Stimulated activated naive CD8-positive, alpha-beta T cell treated with anti-CD3 and anti-CD28 coated beads, Interleukin-15, Interleukin-2, amounts not matched to agents 100 ng/mL and 50 ng/mL, for 24 hours (primary cell): ENCODE measurements at regions not wholly inside any gene's neighbourhood (a gene's known extent, or its start where the extent isn't known, plus 50 kb on each side); places are given as distances from the start of the nearest gene placed in this dataset.

Experiments
- H3K27ac Mint-ChIP-seq: one replicate; pipeline ENCODE4 v1.8.0; 2021; ENCODE audit warnings: mild to moderate bottlenecking, mixed read lengths
- H3K27me3 Mint-ChIP-seq: one replicate; pipeline ENCODE4 v1.8.0; 2021; ENCODE audit warnings: mixed read lengths
- H3K36me3 Mint-ChIP-seq: one replicate; pipeline ENCODE4 v1.8.0; 2021; ENCODE audit warnings: low read depth, mixed read lengths
- H3K4me1 Mint-ChIP-seq: one replicate; pipeline ENCODE4 v1.8.0; 2021; ENCODE audit warnings: low read depth, mixed read lengths
- H3K4me3 Mint-ChIP-seq: one replicate; pipeline ENCODE4 v1.8.0; 2021; ENCODE audit warnings: mild to moderate bottlenecking, mixed read lengths
- H3K9me3 Mint-ChIP-seq: one replicate; pipeline ENCODE4 v1.8.0; 2021; ENCODE audit warnings: mixed read lengths

DNA sequence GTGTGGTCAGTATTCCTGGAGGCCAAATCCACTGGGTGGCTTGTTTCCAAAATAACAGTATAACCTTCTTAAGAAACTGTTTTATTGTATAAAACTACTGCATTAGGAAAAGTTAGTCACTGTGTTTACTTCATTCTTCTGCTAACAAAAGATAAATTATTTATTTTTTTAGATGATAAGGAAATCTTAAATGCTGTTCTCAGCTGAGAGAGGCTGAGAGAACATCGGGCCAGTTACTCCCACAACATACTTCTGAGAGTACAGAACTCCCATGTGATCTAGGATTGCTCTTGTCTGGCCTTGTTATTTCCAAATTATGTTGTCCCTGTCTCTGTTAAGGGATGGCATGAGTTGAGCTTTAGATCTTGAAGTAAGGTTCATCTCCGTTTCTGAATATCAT lies 96.7 kb upstream of the CXADR start:
- Mint-ChIP-seq H3K36me3 (no peaks in the 10 kb centered on the region), H3K9me3 (no peaks in the 10 kb centered on the region)

DNA sequence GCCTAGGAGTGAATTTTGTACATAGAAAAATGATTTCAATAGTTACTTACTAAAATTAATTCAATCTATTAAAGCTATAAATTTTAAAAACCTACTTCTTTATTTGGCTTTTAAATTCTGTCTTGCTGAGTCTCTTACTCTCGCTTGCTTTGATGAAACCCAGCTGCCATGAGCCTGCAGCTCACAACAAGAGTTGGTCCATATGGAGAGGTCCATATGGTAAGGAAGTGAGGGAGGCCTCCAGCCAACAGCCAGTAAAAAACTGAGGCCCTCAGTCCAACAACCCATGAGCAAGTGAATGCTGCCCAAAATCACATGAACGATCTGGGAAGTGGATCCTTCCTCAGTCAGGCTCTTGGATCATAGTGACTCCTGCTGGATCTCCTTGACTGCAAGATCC lies 89.9 kb upstream of the CXADR start:
- H3K27ac Mint-ChIP-seq: no peak overlapping the region
- no peaks in the 10 kb centered on the region for H3K9me3 Mint-ChIP-seq
- no peaks in the 10 kb centered on the region for H3K4me1 Mint-ChIP-seq
- peaks cover 4% of the 10 kb centered on the region for H3K27me3 Mint-ChIP-seq
- H3K4me3 Mint-ChIP-seq: no peak overlapping the region
- no peaks in the 10 kb centered on the region for H3K36me3 Mint-ChIP-seq

More for the DNA sequence above, 96.7 kb upstream of the CXADR start:
- Mint-ChIP-seq H3K4me1 (no peaks in the 10 kb centered on the region), H3K27me3 (no peaks in the 10 kb centered on the region), H3K27ac (no peak overlapping the region), H3K4me3 (no peak overlapping the region)

DNA sequence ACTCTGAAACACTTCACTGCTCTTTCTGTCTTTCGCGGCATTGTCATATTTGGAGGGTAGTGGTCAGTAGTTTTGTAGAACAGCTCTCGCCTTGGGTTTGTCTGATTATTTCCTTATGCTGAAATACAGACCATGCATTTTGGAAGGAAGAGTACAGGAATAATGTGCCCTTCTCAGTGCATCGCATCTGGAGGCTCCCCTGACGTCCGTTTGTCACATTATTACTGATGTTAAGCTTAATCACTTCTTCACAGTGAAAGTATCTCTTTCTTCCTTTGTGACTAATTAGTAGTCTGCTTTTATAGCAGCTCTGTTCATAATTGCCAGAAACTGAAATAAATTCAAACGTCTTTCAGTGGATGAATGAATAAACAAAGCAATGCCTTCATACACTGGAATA lies 85.7 kb upstream of the CXADR start:
- Mint-ChIP-seq H3K27me3 (peaks cover 4% of the 10 kb centered on the region), H3K9me3 (no peaks in the 10 kb centered on the region), H3K4me3 (no peak overlapping the region), H3K36me3 (no peaks in the 10 kb centered on the region), H3K4me1 (no peaks in the 10 kb centered on the region), H3K27ac (no peak overlapping the region)

DNA sequence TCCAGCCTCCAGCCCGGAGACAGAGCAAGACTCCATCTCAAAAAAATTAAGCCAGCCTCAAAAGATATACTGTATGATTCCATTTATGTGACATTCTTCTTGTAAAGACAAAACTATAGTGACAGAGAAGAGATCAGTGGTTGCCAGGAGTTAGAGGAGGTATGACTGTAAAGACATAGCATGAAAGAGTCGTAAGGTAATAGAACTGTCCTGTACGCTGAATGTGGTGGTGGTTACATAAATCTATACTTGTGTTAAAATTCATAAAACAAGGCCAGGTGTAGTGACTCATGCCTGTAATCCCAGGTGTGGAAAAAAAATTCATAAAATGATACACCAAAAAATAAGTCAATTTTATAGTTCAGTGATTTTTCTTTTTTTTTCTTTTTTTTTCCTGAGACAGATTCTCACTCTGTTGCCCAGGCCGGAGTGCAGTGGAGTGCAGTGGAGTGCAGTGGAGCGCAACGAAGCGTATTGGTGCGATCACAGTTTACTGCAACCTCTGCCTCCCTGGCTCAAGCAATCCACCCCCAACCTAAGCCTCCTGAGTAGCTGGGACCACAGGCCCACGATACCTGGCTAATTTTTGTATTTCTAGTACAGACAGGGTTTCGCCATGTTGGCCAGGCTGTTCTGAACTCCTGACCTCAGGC lies 84.9 kb upstream of the CXADR start:
- Mint-ChIP-seq H3K4me3 (no peak overlapping the region), H3K27ac (no peak overlapping the region), H3K4me1 (no peaks in the 10 kb centered on the region), H3K27me3 (peaks cover 4% of the 10 kb centered on the region), H3K9me3 (no peaks in the 10 kb centered on the region), H3K36me3 (no peaks in the 10 kb centered on the region)

DNA sequence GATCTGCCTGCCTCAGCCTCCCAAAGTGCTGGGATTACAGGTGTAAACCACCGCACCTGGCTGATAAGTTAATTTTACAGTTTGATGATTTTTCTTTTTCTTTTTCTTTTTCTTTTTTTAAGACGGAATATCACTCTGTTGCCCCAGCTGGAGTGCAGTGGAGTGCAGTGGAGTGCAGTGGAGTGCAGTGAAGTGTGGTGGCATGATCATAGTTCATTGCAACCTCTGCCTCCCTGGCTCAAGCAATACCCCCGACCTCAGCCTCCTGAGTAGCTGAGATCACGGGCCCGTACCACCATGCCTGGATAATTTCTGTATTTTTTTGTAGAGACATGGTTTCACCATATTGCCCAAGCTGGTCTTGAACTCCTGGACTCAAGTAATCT lies 84.4 kb upstream of the CXADR start:
- no peaks in the 10 kb centered on the region for H3K9me3 Mint-ChIP-seq

DNA sequence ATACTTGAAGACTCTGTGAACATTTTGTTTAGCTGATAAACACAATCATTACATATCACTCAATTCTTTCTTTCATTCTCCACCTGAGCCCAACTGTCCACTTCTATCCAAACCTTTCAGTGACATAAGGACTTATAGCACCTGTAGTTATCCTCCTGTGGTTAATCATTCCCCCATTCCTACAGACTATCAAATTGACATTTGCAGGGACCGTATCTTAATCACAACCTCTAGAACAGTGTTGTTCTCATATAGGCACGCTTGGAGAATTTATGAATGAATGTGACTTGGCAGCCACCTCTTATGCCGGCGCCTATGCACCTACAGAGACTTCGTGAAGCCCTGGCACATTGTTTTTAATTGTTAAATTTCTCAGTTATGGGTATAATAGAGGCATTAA lies 83.9 kb upstream of the CXADR start:
- Mint-ChIP-seq H3K27ac (no peak overlapping the region), H3K9me3 (no peaks in the 10 kb centered on the region), H3K4me3 (no peak overlapping the region), H3K27me3 (peaks cover 4% of the 10 kb centered on the region), H3K4me1 (no peaks in the 10 kb centered on the region), H3K36me3 (no peaks in the 10 kb centered on the region)

More for the DNA sequence above, 84.4 kb upstream of the CXADR start:
- peaks cover 4% of the 10 kb centered on the region for H3K27me3 Mint-ChIP-seq
- H3K4me3 Mint-ChIP-seq: no peak overlapping the region
- H3K27ac Mint-ChIP-seq: no peak overlapping the region
- no peaks in the 10 kb centered on the region for H3K36me3 Mint-ChIP-seq
- no peaks in the 10 kb centered on the region for H3K4me1 Mint-ChIP-seq

DNA sequence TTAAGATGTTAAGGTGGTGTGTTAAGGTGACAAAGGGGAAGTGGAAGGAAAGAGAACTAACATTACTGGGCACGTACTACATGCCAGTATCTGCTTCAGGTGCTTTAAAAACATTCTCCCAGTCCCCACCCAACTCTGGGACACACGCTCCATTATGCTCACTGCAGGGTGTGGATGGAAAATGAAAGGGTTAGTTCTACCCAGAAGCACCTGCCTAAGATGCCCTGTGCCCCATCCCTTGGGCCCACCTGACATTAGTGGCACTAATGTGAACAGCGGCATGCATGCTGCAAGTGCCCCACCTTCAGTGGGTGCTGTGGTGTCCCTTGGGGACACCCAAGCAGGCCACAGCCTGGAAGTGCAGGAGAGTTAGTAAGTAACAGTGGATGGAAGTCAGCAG lies 82.9 kb upstream of the CXADR start:
- H3K36me3 Mint-ChIP-seq: no peaks in the 10 kb centered on the region
- no peaks in the 10 kb centered on the region for H3K27me3 Mint-ChIP-seq
- H3K4me1 Mint-ChIP-seq: no peaks in the 10 kb centered on the region
- no peaks in the 10 kb centered on the region for H3K9me3 Mint-ChIP-seq
- H3K27ac Mint-ChIP-seq: no peak overlapping the region
- no peak overlapping the region for H3K4me3 Mint-ChIP-seq

DNA sequence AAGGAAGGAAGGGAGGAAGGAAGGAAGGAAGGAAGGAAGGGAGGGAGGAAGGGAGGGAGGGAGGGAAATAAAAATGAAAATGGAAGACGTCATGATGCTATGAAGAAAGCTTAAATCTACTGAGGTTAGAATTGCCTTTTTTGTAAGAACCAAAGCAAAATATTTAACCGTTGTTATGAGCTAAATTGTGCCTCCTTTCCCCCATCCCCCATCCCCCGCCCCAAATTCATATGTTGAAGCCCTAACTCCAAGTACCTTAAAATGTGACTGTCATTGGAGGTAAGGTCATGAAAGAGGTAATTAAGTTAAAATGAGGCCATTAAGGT lies 80.1 kb upstream of the CXADR start:
- Mint-ChIP-seq H3K27me3 (no peaks in the 10 kb centered on the region), H3K4me1 (no peaks in the 10 kb centered on the region), H3K27ac (no peak overlapping the region), H3K36me3 (no peaks in the 10 kb centered on the region), H3K9me3 (no peaks in the 10 kb centered on the region), H3K4me3 (no peak overlapping the region)

DNA sequence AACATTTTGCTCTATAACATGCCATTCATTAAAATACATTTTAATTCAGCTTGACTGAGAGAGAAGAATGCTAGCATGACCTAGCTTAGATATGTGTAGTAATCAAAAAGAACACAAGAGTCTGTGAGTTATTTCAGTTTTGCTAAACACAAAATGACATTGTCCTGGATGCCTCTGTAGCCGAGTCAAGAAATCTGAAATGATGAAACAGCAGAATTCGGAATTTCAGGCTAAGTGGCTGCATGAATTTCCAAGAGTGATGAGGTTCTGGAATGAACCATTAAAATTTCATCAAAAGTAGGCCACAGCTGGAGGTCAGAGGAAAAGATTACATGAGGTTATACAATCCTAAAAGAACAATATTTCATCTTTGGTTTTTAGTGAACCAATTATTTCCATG lies 79.1 kb upstream of the CXADR start:
- Mint-ChIP-seq H3K27me3 (peaks cover 5% of the 10 kb centered on the region), H3K27ac (no peak overlapping the region), H3K9me3 (no peaks in the 10 kb centered on the region), H3K4me3 (no peak overlapping the region), H3K4me1 (no peaks in the 10 kb centered on the region), H3K36me3 (no peaks in the 10 kb centered on the region)

DNA sequence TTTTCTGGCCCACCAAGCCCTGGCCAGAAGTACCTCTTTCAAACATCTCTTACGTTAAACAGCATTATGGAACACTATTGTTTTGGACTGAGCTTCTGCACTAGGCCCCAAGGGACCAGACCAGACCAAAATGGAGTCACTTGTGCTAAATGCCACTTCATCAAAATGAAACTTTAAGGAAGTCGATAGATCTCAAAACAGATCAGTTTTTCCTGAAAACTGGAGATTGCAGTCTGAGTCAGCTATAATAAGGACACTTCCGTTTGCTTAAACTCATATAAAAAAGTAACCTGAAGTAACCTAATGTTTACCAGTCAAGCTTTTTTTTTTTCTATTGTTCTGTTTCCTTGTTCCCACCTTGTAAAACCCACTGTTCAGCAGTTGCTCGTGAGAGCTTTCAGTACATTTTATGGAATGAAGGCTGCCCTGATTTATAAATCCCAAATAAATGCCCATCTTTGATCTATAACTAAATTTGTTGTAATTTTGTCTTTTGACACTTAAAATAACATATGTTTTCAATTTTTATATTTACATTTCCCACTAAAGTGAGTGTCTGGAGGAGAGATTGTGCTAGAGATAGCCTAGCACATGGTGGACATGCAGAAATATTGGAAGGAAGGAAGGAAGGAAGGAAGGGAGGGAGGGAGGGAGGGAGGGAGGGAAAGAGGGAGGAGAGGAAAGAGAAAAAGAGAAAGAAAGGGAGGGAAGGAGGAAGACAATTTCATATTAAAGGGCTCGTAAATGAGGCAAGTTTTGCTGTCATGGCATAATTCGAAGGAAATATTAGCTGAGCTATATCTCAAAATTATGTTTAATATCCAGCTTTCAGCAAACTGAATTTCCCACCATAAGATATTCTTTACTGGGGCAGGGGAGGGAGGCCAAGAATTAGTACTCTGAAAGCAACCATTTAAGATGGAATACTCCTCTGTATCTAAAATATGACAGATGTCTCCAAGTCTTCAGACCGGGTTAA lies 77.0 kb upstream of the CXADR start:
- H3K4me3 Mint-ChIP-seq: no peak overlapping the region
- no peaks in the 10 kb centered on the region for H3K36me3 Mint-ChIP-seq
- H3K27me3 Mint-ChIP-seq: peaks cover 12% of the 10 kb centered on the region
- no peak overlapping the region for H3K27ac Mint-ChIP-seq
- no peaks in the 10 kb centered on the region for H3K4me1 Mint-ChIP-seq
- no peaks in the 10 kb centered on the region for H3K9me3 Mint-ChIP-seq

DNA sequence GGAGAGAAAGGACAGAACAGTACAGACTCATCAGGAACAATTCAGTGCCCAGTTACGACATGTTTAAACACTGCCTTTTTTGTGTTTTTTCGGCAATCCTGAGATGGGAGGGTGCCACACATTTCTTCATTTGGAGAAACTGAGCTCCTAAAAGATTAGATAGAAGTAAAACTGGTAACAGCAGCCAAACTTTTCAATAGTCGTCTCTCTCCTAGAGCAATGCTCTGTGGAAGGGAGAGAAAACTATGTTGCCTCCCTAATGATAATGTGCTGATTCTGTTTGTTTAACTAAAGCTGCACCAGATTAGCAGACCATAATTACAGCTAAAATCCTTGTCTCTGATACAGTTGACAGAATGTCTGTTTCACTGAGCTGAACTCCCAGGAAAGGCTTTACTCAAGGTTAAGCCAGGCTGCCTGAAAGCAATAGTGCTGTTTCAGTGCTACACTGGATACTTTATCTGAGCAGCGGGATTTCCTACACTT lies 76.2 kb upstream of the CXADR start:
- Mint-ChIP-seq H3K27ac (no peak overlapping the region), H3K36me3 (no peaks in the 10 kb centered on the region), H3K4me1 (no peaks in the 10 kb centered on the region), H3K4me3 (no peak overlapping the region), H3K27me3 (peaks cover 12% of the 10 kb centered on the region), H3K9me3 (no peaks in the 10 kb centered on the region)

DNA sequence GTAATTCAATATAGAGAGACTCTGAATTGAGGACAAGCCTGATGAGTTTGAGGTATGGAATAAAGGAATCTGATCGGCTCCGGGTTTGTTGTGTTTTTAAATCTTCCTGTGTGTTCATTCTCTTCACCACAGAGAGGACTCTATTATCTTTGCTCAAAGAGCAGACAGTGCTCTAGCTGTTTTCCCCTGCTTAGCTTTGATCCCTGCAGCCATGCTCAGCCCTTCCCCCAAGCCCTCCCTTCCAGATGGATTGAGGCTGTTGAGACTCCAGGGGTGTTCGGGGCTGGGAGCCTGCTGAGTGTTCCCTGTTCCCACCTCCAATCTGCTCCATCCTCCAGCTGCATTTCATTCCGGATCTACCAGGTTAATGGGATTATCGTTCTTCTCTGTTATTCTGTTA lies 74.2 kb upstream of the CXADR start:
- H3K4me1 Mint-ChIP-seq: no peaks in the 10 kb centered on the region
- no peak overlapping the region for H3K4me3 Mint-ChIP-seq
- peaks cover 12% of the 10 kb centered on the region for H3K27me3 Mint-ChIP-seq
- H3K9me3 Mint-ChIP-seq: no peaks in the 10 kb centered on the region
- no peak overlapping the region for H3K27ac Mint-ChIP-seq
- H3K36me3 Mint-ChIP-seq: no peaks in the 10 kb centered on the region

DNA sequence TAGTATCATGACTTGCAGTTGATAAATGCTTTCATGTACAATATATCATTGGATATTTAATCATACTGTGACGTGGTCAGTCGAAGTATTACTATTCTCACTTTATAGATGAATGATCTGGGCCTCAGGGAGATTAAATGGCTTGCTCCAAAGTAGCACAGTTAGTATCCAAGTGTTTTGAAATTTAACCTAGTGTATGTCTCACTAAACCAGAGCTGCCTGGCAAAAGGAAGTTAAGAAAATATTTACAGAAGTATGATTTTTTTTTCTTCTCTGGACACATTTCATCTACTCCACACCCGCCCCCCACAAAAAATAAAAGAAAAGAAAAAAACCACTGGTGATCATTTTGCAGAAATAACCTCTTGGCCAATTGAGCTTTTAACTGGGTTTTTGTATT lies 71.9 kb upstream of the CXADR start:
- H3K4me1 Mint-ChIP-seq: no peaks in the 10 kb centered on the region
- H3K36me3 Mint-ChIP-seq: no peaks in the 10 kb centered on the region
- no peak overlapping the region for H3K27ac Mint-ChIP-seq
- H3K4me3 Mint-ChIP-seq: no peak overlapping the region
- peaks cover 12% of the 10 kb centered on the region for H3K27me3 Mint-ChIP-seq
- no peaks in the 10 kb centered on the region for H3K9me3 Mint-ChIP-seq

DNA sequence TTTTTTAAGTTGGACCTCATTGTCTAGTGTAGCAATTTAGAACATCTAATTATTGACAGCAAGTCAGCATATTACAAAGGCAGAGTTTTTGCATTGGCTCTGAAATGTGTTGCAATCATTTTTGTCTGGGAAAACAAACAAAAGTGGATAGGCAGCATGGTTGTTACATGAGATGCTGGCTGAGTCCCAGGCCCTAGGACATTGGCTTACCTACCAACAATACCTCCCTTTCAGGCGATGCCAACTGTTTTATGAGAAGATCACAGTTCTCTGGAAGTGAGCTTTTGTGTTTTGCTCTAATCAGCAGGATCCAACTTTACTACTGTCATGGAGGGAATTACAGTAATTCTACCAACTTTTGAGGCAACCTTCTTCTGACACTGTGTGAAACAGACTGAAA lies 71.5 kb upstream of the CXADR start:
- H3K36me3 Mint-ChIP-seq: no peaks in the 10 kb centered on the region
- H3K4me1 Mint-ChIP-seq: no peaks in the 10 kb centered on the region
- H3K27me3 Mint-ChIP-seq: peaks cover 12% of the 10 kb centered on the region
- H3K4me3 Mint-ChIP-seq: no peak overlapping the region
- no peaks in the 10 kb centered on the region for H3K9me3 Mint-ChIP-seq
- no peak overlapping the region for H3K27ac Mint-ChIP-seq

DNA sequence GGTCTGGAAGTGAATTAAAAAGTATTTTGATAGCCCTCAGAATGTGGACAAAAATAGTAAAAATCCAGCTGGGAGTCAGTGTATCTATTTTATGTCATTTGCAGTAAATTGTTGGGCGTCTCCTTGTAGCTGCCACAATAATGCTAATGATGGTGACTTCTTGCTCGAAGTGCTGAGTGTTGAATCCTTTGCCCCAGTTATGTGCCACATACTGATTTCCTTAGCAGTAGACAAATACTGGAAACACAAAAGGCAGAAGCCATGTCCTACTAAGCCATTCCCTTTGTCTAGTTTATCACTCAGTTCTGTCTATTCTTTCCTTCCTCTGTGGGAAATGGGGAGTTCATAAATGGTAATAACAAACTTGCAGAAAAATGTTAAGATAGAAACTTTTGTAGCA lies 70.7 kb upstream of the CXADR start:
- Mint-ChIP-seq H3K4me3 (no peak overlapping the region), H3K9me3 (no peaks in the 10 kb centered on the region), H3K36me3 (no peaks in the 10 kb centered on the region), H3K27me3 (peaks cover 12% of the 10 kb centered on the region), H3K4me1 (no peaks in the 10 kb centered on the region), H3K27ac (no peak overlapping the region)
